SK-N-SH treated with all-trans-retinoic acid at 6 μM for 48 hours (cell line): ENCODE measurements at regions not wholly inside any gene's neighbourhood (a gene's known extent, or its start where the extent isn't known, plus 50 kb on each side); places are given as distances from the start of the nearest gene placed in this dataset.

Experiments
- ATAC-seq: fragments of 200-7000 bp; cut with Tn5 transposase; 3 replicates; pipeline ENCODE4 v1.9.1; 2020; ENCODE audit warnings: mild to moderate bottlenecking, moderate library complexity
- ARNTL ChIP-seq: fragments of 450-650 bp; formaldehyde crosslinking; IDR thresholded peaks from 2 replicates; pipeline ENCODE4 v1.5.0; 2020; ENCODE audit warnings: low read depth, mild to moderate bottlenecking, moderate library complexity, borderline replicate concordance
- BACH2 ChIP-seq: fragments of 250-450 bp; sonication (Bioruptor Pico); IDR thresholded peaks from 2 replicates; pipeline ENCODE4 v1.9.0; 2021; ENCODE audit warnings: mild to moderate bottlenecking, borderline replicate concordance
- GLIS3 ChIP-seq: fragments of 250-450 bp; sonication (Bioruptor Pico); IDR thresholded peaks from 2 replicates; pipeline ENCODE4 v1.5.0; 2020; ENCODE audit warnings: mild to moderate bottlenecking, moderate library complexity
- ISL1 ChIP-seq: fragments of 250-450 bp; sonication (Bioruptor Pico); IDR thresholded peaks from 2 replicates; pipeline ENCODE4 v2.1.2; 2022; ENCODE audit warnings: mild to moderate bottlenecking, moderate library complexity
- OSR1 ChIP-seq: fragments of 250-450 bp; sonication (Bioruptor Pico); IDR thresholded peaks from 2 replicates; pipeline ENCODE4 v1.8.0; 2022; ENCODE audit warnings: moderate library complexity, mild to moderate bottlenecking, inconsistent platforms
- PPARA ChIP-seq: fragments of 250-450 bp; sonication (Bioruptor Pico); IDR thresholded peaks from 2 replicates; pipeline ENCODE4 v1.5.0; 2020; ENCODE audit warnings: mild to moderate bottlenecking, borderline replicate concordance
- RARB ChIP-seq: fragments of 250-450 bp; sonication (Bioruptor Pico); IDR thresholded peaks from 2 replicates; pipeline ENCODE4 v1.8.0; 2021; ENCODE audit warnings: mild to moderate bottlenecking, moderate library complexity
- SNAI2 ChIP-seq: fragments of 250-450 bp; sonication (Bioruptor Pico); IDR thresholded peaks from 2 replicates; pipeline ENCODE4 v1.5.0; 2020; ENCODE audit warnings: mild to moderate bottlenecking, moderate library complexity
- TCF4 ChIP-seq: fragments of 250-450 bp; sonication (Bioruptor Pico); IDR thresholded peaks from 2 replicates; pipeline ENCODE4 v1.8.0; 2021; ENCODE audit warnings: mild to moderate bottlenecking, moderate library complexity, borderline replicate concordance
- TOX ChIP-seq: fragments of 250-450 bp; sonication (Bioruptor Pico); IDR thresholded peaks from 2 replicates; pipeline ENCODE4 v1.8.0; 2021; ENCODE audit warnings: mild to moderate bottlenecking, moderate library complexity, borderline replicate concordance
- ZC3H10 ChIP-seq: fragments of 250-450 bp; sonication (Bioruptor Pico); IDR thresholded peaks from 2 replicates; pipeline ENCODE4 v1.5.1; 2021; ENCODE audit warnings: mild to moderate bottlenecking, moderate library complexity
- ZFP3 ChIP-seq: fragments of 250-450 bp; sonication (Bioruptor Pico); IDR thresholded peaks from 2 replicates; pipeline ENCODE4 v1.5.0; 2020; ENCODE audit warnings: mild to moderate bottlenecking, moderate library complexity
- ZFP30 ChIP-seq: fragments of 450-650 bp; formaldehyde crosslinking; IDR thresholded peaks from 2 replicates; pipeline ENCODE4 v1.5.0; 2022; ENCODE audit warnings: mild to moderate bottlenecking, moderate library complexity
- ZNF565 ChIP-seq: fragments of 450-650 bp; formaldehyde crosslinking; conservative IDR thresholded peaks from 2 replicates; pipeline ENCODE4 v1.5.0; 2020; ENCODE audit warnings: low read depth, mild to moderate bottlenecking, moderate library complexity
- ZNF70 ChIP-seq: fragments of 450-650 bp; formaldehyde crosslinking; IDR thresholded peaks from 2 replicates; pipeline ENCODE4 v1.5.0; 2020; ENCODE audit warnings: mild to moderate bottlenecking, moderate library complexity
- TF ChIP-seq, protein P1 (sequence below): fragments of 250-450 bp; sonication (Bioruptor Pico); IDR thresholded peaks from 2 replicates; pipeline ENCODE4 v1.5.0; 2020; ENCODE audit warnings: mild to moderate bottlenecking, moderate library complexity
- TF ChIP-seq, protein P2 (sequence below): fragments of 250-450 bp; sonication (Bioruptor Pico); IDR thresholded peaks from 2 replicates; pipeline ENCODE4 v1.8.0; 2021; ENCODE audit warnings: low read depth, mild to moderate bottlenecking, moderate library complexity, borderline replicate concordance
- TF ChIP-seq, protein P3 (sequence below): fragments of 250-450 bp; sonication (Bioruptor Pico); IDR thresholded peaks from 2 replicates; pipeline ENCODE4 v1.5.1; 2021; ENCODE audit warnings: mild to moderate bottlenecking, moderate library complexity

DNA sequence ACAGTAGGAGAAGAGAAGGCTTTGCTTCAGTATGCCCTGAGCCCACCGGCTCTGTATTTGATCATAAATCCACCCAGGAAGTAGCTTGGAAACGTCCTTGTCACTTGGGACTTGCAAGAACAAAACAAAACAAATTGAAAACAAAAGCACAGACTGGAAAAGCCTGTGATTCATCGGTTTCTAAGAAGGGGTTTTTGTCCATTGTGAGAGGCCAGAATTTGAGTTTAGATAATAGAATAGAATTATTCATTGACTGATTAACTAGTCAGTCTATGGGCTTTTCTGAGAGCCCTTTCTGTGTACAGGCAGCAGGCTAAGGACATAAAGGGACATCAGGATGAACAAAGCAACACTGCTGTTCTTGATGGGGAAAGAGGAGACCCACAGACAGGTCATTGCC lies 424.8 kb downstream of the IRX1 start (continued):
- TF ChIP-seq, protein P1, sequence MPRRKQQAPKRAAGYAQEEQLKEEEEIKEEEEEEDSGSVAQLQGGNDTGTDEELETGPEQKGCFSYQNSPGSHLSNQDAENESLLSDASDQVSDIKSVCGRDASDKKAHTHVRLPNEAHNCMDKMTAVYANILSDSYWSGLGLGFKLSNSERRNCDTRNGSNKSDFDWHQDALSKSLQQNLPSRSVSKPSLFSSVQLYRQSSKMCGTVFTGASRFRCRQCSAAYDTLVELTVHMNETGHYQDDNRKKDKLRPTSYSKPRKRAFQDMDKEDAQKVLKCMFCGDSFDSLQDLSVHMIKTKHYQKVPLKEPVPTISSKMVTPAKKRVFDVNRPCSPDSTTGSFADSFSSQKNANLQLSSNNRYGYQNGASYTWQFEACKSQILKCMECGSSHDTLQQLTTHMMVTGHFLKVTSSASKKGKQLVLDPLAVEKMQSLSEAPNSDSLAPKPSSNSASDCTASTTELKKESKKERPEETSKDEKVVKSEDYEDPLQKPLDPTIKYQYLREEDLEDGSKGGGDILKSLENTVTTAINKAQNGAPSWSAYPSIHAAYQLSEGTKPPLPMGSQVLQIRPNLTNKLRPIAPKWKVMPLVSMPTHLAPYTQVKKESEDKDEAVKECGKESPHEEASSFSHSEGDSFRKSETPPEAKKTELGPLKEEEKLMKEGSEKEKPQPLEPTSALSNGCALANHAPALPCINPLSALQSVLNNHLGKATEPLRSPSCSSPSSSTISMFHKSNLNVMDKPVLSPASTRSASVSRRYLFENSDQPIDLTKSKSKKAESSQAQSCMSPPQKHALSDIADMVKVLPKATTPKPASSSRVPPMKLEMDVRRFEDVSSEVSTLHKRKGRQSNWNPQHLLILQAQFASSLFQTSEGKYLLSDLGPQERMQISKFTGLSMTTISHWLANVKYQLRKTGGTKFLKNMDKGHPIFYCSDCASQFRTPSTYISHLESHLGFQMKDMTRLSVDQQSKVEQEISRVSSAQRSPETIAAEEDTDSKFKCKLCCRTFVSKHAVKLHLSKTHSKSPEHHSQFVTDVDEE (CRISPR knock-in tag): no peak
- TF ChIP-seq BACH2 (no peak), ZNF565 (CRISPR knock-in tag) (no peak), ZFP30 (CRISPR knock-in tag) (no peak), GLIS3 (CRISPR knock-in tag) (no peak), PPARA (CRISPR knock-in tag) (no peak), ZC3H10 (CRISPR knock-in tag) (no peak), SNAI2 (no peak)
- TF ChIP-seq, protein P2, sequence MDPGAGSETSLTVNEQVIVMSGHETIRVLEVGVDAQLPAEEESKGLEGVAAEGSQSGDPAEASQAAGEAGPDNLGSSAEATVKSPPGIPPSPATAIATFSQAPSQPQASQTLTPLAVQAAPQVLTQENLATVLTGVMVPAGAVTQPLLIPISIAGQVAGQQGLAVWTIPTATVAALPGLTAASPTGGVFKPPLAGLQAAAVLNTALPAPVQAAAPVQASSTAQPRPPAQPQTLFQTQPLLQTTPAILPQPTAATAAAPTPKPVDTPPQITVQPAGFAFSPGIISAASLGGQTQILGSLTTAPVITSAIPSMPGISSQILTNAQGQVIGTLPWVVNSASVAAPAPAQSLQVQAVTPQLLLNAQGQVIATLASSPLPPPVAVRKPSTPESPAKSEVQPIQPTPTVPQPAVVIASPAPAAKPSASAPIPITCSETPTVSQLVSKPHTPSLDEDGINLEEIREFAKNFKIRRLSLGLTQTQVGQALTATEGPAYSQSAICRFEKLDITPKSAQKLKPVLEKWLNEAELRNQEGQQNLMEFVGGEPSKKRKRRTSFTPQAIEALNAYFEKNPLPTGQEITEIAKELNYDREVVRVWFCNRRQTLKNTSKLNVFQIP (CRISPR knock-in tag): no peak

DNA sequence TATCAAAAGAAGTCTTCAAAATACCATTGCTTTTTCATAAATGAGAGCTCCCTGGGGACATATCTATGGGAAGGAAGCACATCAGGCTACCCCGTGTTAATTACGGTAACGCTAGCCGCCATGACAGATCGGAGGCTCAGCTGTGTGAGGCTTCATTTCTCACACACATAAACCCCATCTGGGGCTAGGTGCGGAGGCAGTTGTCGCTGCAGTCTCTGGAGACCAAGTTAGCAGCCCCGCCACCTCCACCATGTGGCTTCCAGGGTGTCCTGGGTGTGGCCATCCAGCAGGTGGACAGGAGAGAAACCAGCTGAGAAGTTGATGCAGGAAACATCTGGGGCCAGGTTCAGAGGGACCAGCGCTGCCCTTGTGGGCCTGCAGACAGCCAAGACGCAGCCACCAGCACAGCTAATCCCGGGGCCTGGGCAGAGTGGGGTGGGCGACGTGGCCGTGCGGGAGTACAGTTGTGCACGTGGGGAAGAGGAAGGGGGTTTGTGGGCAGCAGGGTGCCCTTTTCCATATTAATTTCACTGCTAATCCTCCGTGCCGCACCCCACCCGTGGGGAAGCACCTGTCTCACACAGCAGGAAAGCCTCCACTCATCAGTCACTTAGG lies 426.5 kb downstream of the IRX1 start:
- ATAC-seq: no peak
- TF ChIP-seq PPARA (CRISPR knock-in tag) (no peak), BACH2 (no peak), TOX (no peak), ZFP3 (CRISPR knock-in tag) (no peak), ISL1 (no peak), OSR1 (CRISPR knock-in tag) (no peak), RARB (CRISPR knock-in tag) (no peak), GLIS3 (CRISPR knock-in tag) (no peak), SNAI2 (no peak), TCF4 (CRISPR knock-in tag) (no peak)
- TF ChIP-seq, protein P3, sequence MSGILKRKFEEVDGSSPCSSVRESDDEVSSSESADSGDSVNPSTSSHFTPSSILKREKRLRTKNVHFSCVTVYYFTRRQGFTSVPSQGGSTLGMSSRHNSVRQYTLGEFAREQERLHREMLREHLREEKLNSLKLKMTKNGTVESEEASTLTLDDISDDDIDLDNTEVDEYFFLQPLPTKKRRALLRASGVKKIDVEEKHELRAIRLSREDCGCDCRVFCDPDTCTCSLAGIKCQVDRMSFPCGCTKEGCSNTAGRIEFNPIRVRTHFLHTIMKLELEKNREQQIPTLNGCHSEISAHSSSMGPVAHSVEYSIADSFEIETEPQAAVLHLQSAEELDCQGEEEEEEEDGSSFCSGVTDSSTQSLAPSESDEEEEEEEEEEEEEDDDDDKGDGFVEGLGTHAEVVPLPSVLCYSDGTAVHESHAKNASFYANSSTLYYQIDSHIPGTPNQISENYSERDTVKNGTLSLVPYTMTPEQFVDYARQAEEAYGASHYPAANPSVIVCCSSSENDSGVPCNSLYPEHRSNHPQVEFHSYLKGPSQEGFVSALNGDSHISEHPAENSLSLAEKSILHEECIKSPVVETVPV: no peak

DNA sequence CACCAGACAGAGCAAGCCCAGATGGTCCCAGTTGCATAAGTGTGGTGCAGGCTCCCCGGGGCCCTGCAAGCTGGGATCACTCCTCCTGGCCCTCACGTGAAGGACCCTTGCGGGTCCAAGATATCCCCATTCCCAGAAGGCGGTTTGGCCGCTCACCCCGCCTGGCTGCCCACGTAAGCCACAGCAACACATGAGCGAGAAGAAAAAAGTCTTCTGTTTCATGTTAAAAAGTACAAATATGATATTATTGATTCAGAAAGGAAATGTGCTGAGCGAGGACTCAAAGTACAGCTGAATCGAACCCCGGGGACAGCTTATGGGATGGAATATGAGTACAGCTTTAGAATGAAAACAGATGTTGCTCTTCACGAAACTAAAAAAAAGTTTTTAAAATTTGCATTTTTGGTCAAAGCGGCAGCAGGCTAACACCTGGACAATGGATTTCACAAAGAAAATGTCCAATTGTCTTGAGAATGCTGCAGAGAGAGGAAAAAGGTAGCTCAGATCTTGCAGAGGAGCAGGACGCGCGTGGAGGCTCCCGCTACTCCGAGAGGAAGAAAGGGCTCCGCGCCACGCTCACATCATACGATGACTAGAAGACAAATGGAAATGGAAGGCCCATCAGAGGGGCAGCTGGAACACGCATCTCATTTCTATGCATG lies 427.6 kb downstream of the IRX1 start:
- TF ChIP-seq ZNF70 (CRISPR knock-in tag): no peak
- TF ChIP-seq ISL1: no peak
- TF ChIP-seq ZNF565 (CRISPR knock-in tag): no peak
- TF ChIP-seq, protein P1 (CRISPR knock-in tag): no peak
- TF ChIP-seq ZFP30 (CRISPR knock-in tag): no peak
- TF ChIP-seq OSR1 (CRISPR knock-in tag): no peak
- no peak for TF ChIP-seq BACH2
- TF ChIP-seq TCF4 (CRISPR knock-in tag): no peak
- TF ChIP-seq ARNTL: no peak
- TF ChIP-seq GLIS3 (CRISPR knock-in tag): no peak
- no peak for TF ChIP-seq SNAI2
- TF ChIP-seq RARB (CRISPR knock-in tag): no peak
- TF ChIP-seq ZC3H10 (CRISPR knock-in tag): no peak
- TF ChIP-seq, all 23 proteins: peak for 0
- ATAC-seq: no peak
